HepG2 (cell line): ENCODE measurements at regions not wholly inside any gene's neighbourhood (a gene's known extent, or its start where the extent isn't known, plus 50 kb on each side); places are given as distances from the start of the nearest gene placed in this dataset.

Experiments used
- ADNP ChIP-seq: sonication (generic); formaldehyde crosslinking; IDR thresholded peaks from 2 replicates; pipeline ENCODE4 v1.4.0; 2020; ENCODE audit warnings: missing genetic modification reagents
- CBX2 ChIP-seq, 2 experiments: fragments of 200-600 bp in 1 of 2; sonication (generic); formaldehyde crosslinking in 1 of 2; IDR thresholded peaks; 2 replicates each; pipeline versions ENCODE4 v1.7.0 to v1.8.1; 2018 to 2022; ENCODE audit warnings: low read depth in 2 of 2, low read length in 1 of 2, mild to moderate bottlenecking in 1 of 2, missing genetic modification reagents in 1 of 2
- CREM ChIP-seq, 2 experiments: sonication (generic) in 1 of 2; formaldehyde crosslinking in 1 of 2; IDR thresholded peaks; 2 replicates each; pipeline versions ENCODE4 v1.4.0 to v1.6.1; 2016 to 2020; ENCODE audit warnings: antibody characterized with exemption in 1 of 2, mild to moderate bottlenecking in 1 of 2, missing genetic modification reagents in 1 of 2
- ELF4 ChIP-seq: sonication (generic); formaldehyde crosslinking; IDR thresholded peaks from 2 replicates; pipeline ENCODE4 v1.5.0; 2020; ENCODE audit warnings: missing genetic modification reagents, mild to moderate bottlenecking, moderate library complexity, borderline replicate concordance
- NR2C2 ChIP-seq: sonication (generic); formaldehyde crosslinking; IDR thresholded peaks from 2 replicates; pipeline ENCODE4 v1.4.0; 2020; ENCODE audit warnings: missing genetic modification reagents, mild to moderate bottlenecking, moderate library complexity, borderline replicate concordance
- TAF1 ChIP-seq: sonication (generic); formaldehyde crosslinking; IDR thresholded peaks from 2 replicates; pipeline ENCODE4 v1.4.0; 2020; ENCODE audit warnings: missing genetic modification reagents
- TCF7L2 ChIP-seq: IDR thresholded peaks from 2 replicates; pipeline ENCODE4 v1.6.1; 2011; ENCODE audit warnings: mild to moderate bottlenecking, low read depth, low read length, moderate library complexity
- YEATS4 ChIP-seq: sonication (generic); formaldehyde crosslinking; IDR thresholded peaks from 2 replicates; pipeline ENCODE4 v1.4.0; 2020; ENCODE audit warnings: missing genetic modification reagents, borderline replicate concordance
- ZKSCAN8 ChIP-seq: IDR thresholded peaks from 2 replicates; pipeline ENCODE4 v1.6.1; 2016; ENCODE audit warnings: borderline replicate concordance, missing genetic modification reagents, missing compliant biosample characterization
- ZZZ3 ChIP-seq: sonication (generic); formaldehyde crosslinking; IDR thresholded peaks from 2 replicates; pipeline ENCODE4 v1.4.0; 2020; ENCODE audit warnings: missing genetic modification reagents, mild to moderate bottlenecking, borderline replicate concordance
- TF ChIP-seq, protein P1 (sequence below): sonication (generic); formaldehyde crosslinking; IDR thresholded peaks from 2 replicates; pipeline ENCODE4 v1.8.0; 2022; ENCODE audit warnings: mild to moderate bottlenecking, missing genetic modification reagents; ENCODE audit not compliant: insufficient replicate concordance
- TF ChIP-seq, protein P2 (sequence below): sonication (generic); formaldehyde crosslinking; IDR thresholded peaks from 2 replicates; pipeline ENCODE4 v1.5.0; 2020; ENCODE audit warnings: mild to moderate bottlenecking, missing genetic modification reagents, borderline replicate concordance
- TF ChIP-seq, protein P3 (sequence below), 2 experiments: fragments of 450-650 bp in 1 of 2; sonication (generic) in 1 of 2; formaldehyde crosslinking in 1 of 2; IDR thresholded peaks; 2 replicates each; pipeline versions ENCODE4 v1.6.1 to v1.8.0; 2016 to 2022; ENCODE audit warnings: antibody characterized with exemption in 1 of 2, mild to moderate bottlenecking in 1 of 2, missing genetic modification reagents in 1 of 2

DNA sequence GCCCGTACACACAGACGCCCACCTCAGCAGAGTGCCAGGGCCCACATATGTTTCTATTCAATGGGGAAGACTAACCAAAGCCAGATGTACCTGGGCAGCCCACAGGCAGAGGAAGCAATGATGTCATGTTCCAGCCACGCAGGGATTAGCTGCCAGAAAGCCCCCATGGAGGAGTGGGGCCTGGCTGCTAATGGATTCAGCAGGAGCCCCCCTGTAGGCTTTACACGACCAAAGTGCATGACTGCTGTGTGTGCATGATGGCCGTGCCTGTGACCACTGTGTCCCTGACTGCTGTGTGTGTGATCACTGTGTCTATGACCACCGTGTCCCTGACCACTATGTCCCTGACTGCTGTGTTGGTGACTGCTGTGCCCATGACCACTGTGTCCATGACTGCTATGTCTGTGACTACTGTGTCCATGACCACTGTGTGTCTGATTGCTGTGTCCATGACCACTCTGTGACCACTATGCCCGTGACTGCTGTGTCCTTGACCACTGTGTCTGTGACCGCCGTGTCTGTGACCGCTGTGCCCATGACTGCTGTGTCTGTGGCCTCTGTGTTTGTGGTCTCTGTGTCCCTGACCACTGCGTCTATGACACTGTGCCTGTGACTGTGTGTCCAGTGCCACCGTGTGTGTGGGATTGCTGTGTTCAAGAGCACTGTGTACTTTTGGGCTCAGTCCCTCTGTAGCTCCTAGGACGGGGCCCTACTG is 409.3 kb downstream of the RPS24 start:
- TF ChIP-seq ADNP (no peak), YEATS4 (CRISPR knock-in tag) (no peak; the same call in 1 of the 2 replicates), ZZZ3 (no peak), TCF7L2 (no peak), ELF4 (CRISPR knock-in tag) (no peak), CBX2 (IDR thresholded peaks at IDR 0.05; ENCODE audit: low read depth, low read length) (no peak), CBX2 (CRISPR knock-in tag; IDR thresholded peaks at IDR 0.05; ENCODE audit: low read depth) (no peak), CREM (IDR thresholded peaks at IDR 0.05) (no peak), CREM (CRISPR knock-in tag; IDR thresholded peaks at IDR 0.05) (no peak), NR2C2 (no peak), ZKSCAN8 (CRISPR knock-in tag) (no peak), TAF1 (no peak)
- TF ChIP-seq, protein P1, sequence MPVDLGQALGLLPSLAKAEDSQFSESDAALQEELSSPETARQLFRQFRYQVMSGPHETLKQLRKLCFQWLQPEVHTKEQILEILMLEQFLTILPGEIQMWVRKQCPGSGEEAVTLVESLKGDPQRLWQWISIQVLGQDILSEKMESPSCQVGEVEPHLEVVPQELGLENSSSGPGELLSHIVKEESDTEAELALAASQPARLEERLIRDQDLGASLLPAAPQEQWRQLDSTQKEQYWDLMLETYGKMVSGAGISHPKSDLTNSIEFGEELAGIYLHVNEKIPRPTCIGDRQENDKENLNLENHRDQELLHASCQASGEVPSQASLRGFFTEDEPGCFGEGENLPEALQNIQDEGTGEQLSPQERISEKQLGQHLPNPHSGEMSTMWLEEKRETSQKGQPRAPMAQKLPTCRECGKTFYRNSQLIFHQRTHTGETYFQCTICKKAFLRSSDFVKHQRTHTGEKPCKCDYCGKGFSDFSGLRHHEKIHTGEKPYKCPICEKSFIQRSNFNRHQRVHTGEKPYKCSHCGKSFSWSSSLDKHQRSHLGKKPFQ = no peak
- TF ChIP-seq, protein P2, sequence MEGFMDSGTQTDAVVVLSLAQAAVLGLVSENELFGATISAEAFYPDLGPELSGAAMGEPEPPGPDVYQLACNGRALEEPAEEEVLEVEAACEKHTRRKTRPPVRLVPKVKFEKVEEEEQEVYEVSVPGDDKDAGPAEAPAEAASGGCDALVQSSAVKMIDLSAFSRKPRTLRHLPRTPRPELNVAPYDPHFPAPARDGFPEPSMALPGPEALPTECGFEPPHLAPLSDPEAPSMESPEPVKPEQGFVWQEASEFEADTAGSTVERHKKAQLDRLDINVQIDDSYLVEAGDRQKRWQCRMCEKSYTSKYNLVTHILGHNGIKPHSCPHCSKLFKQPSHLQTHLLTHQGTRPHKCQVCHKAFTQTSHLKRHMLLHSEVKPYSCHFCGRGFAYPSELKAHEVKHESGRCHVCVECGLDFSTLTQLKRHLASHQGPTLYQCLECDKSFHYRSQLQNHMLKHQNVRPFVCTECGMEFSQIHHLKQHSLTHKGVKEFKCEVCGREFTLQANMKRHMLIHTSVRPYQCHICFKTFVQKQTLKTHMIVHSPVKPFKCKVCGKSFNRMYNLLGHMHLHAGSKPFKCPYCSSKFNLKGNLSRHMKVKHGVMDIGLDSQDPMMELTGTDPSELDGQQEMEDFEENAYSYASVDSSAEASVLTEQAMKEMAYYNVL (CRISPR knock-in tag) = no peak
- TF ChIP-seq, protein P3, sequence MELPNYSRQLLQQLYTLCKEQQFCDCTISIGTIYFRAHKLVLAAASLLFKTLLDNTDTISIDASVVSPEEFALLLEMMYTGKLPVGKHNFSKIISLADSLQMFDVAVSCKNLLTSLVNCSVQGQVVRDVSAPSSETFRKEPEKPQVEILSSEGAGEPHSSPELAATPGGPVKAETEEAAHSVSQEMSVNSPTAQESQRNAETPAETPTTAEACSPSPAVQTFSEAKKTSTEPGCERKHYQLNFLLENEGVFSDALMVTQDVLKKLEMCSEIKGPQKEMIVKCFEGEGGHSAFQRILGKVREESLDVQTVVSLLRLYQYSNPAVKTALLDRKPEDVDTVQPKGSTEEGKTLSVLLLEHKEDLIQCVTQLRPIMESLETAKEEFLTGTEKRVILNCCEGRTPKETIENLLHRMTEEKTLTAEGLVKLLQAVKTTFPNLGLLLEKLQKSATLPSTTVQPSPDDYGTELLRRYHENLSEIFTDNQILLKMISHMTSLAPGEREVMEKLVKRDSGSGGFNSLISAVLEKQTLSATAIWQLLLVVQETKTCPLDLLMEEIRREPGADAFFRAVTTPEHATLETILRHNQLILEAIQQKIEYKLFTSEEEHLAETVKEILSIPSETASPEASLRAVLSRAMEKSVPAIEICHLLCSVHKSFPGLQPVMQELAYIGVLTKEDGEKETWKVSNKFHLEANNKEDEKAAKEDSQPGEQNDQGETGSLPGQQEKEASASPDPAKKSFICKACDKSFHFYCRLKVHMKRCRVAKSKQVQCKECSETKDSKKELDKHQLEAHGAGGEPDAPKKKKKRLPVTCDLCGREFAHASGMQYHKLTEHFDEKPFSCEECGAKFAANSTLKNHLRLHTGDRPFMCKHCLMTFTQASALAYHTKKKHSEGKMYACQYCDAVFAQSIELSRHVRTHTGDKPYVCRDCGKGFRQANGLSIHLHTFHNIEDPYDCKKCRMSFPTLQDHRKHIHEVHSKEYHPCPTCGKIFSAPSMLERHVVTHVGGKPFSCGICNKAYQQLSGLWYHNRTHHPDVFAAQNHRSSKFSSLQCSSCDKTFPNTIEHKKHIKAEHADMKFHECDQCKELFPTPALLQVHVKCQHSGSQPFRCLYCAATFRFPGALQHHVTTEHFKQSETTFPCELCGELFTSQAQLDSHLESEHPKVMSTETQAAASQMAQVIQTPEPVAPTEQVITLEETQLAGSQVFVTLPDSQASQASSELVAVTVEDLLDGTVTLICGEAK (IDR thresholded peaks at IDR 0.05) = no peak
- TF ChIP-seq, protein P3 (CRISPR knock-in tag; IDR thresholded peaks at IDR 0.05) = no peak
